Smooth muscle cell (in vitro differentiated cells): ENCODE measurements at regions not wholly inside any gene's neighbourhood (a gene's known extent, or its start where the extent isn't known, plus 50 kb on each side); places are given as distances from the start of the nearest gene placed in this dataset.
A peak's percentile ranks its signal among the peaks of the same experiment; 100 is the strongest.

ENCODE experiments used
- DNase-seq: peaks from one replicate; lab custom pipeline; 2025; ENCODE audit not compliant: unreplicated experiment; lab: John Stamatoyannopoulos, UW
- H2AFZ ChIP-seq: fragments of 200-600 bp; sonication (generic); 2 replicates; pipeline ENCODE4 v1.6.0; 2016; ENCODE audit warnings: antibody characterized with exemption, low read depth, mild to moderate bottlenecking
- H3F3A ChIP-seq: fragments of 200-600 bp; sonication (generic); 2 replicates; pipeline ENCODE4 v1.6.0; 2017; ENCODE audit warnings: antibody characterized with exemption, low read depth
- H3K27ac ChIP-seq: fragments of 200-600 bp; sonication (generic); 2 replicates; pipeline ENCODE4 v1.5.1; 2016; ENCODE audit warnings: low read depth, mild to moderate bottlenecking
- H3K27me3 ChIP-seq: fragments of 200-600 bp; sonication (generic); 2 replicates; pipeline ENCODE4 v1.6.1; 2016; ENCODE audit warnings: low read depth, mild to moderate bottlenecking
- H3K36me3 ChIP-seq: fragments of 200-600 bp; sonication (generic); 2 replicates; pipeline ENCODE4 v1.5.1; 2016; ENCODE audit warnings: low read depth
- H3K4me1 ChIP-seq: fragments of 200-600 bp; sonication (generic); 2 replicates; pipeline ENCODE4 v1.5.1; 2016; ENCODE audit warnings: low read depth
- H3K4me2 ChIP-seq: fragments of 200-600 bp; sonication (generic); 2 replicates; pipeline ENCODE4 v1.6.0; 2016; ENCODE audit warnings: mild to moderate bottlenecking
- H3K4me3 ChIP-seq: fragments of 200-600 bp; sonication (generic); 2 replicates; pipeline ENCODE4 v1.5.1; 2016; ENCODE audit warnings: mild to moderate bottlenecking
- H3K79me2 ChIP-seq: fragments of 200-600 bp; sonication (generic); 2 replicates; pipeline ENCODE4 v1.6.0; 2016; ENCODE audit warnings: low read depth, mild to moderate bottlenecking
- H3K9ac ChIP-seq: fragments of 200-600 bp; sonication (generic); 2 replicates; pipeline ENCODE4 v1.6.0; 2016; ENCODE audit warnings: low read depth
- H3K9me3 ChIP-seq: fragments of 200-600 bp; sonication (generic); replicated peaks from 2 replicates; pipeline ENCODE4 v1.5.1; 2016; ENCODE audit warnings: low read depth
- H4K20me1 ChIP-seq: fragments of 200-600 bp; sonication (generic); 2 replicates; pipeline ENCODE4 v1.6.0; 2016; ENCODE audit warnings: low read depth
- WGBS: methylation state at CpG from one replicate; pipeline ENCODE4 v1.1.7; 2016; ENCODE audit warnings: low lambda C conversion rate; 5-methylcytosine and 5-hydroxymethylcytosine counted together
- TF ChIP-seq, protein P1 (sequence below): fragments of 200-600 bp; sonication (generic); IDR thresholded peaks from 2 replicates; pipeline ENCODE4 v1.5.1; 2017; ENCODE audit warnings: borderline replicate concordance, mild to moderate bottlenecking, antibody characterized with exemption; ENCODE audit not compliant: insufficient read depth, poor library complexity, severe bottlenecking

DNA sequence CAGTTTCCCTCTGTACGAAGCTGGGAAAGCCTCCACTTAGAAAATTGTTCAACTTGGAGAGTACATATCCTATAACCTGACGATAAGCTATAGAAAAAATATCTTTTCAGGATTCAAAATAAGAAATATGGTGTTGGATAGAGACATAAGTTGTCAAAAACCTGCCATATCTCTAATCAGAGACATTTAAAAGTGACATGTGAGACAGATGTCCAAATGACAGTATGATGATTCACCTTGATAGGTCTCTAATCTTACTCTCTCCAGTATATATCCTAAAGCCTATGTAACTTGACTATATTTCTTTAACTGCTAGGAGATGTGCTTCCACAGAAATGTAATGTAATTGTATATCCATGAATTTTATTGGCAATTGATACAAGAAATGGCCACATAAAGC is 932.4 kb upstream of the MAN1A1 start:
- Histone ChIP-seq H4K20me1 (no peaks in the 10 kb centered on the region), H3K4me3 (no peak overlapping the region), H3K9me3 (no peaks in the 10 kb centered on the region), H3K27ac (no peak overlapping the region), H3K4me2 (no peak overlapping the region), H3F3A (no peaks in the 10 kb centered on the region), H3K36me3 (no peaks in the 10 kb centered on the region), H3K9ac (no peak overlapping the region), H3K79me2 (no peaks in the 10 kb centered on the region), H3K27me3 (no peaks in the 10 kb centered on the region), H2AFZ (no peak overlapping the region), H3K4me1 (no peaks in the 10 kb centered on the region)
- WGBS = 96% methylated on average over 2 of the region's 2 CpGs
- TF ChIP-seq, protein P1, sequence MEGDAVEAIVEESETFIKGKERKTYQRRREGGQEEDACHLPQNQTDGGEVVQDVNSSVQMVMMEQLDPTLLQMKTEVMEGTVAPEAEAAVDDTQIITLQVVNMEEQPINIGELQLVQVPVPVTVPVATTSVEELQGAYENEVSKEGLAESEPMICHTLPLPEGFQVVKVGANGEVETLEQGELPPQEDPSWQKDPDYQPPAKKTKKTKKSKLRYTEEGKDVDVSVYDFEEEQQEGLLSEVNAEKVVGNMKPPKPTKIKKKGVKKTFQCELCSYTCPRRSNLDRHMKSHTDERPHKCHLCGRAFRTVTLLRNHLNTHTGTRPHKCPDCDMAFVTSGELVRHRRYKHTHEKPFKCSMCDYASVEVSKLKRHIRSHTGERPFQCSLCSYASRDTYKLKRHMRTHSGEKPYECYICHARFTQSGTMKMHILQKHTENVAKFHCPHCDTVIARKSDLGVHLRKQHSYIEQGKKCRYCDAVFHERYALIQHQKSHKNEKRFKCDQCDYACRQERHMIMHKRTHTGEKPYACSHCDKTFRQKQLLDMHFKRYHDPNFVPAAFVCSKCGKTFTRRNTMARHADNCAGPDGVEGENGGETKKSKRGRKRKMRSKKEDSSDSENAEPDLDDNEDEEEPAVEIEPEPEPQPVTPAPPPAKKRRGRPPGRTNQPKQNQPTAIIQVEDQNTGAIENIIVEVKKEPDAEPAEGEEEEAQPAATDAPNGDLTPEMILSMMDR = no peak
- DNase-seq = no peak

GRCh38 chr6:120279466-120280167 is 930.1 kb upstream of the MAN1A1 start:
- no peaks in the 10 kb centered on the region for H3K9me3 ChIP-seq
- no peaks in the 10 kb centered on the region for H3K36me3 ChIP-seq
- no peaks in the 10 kb centered on the region for H4K20me1 ChIP-seq
- 80% methylated on average over 4 of the region's 4 CpGs for WGBS
- no peaks in the 10 kb centered on the region for H3K4me1 ChIP-seq
- no peaks in the 10 kb centered on the region for H3F3A ChIP-seq
- H2AFZ ChIP-seq = no peak overlapping the region
- no peak for DNase-seq
- no peaks in the 10 kb centered on the region for H3K79me2 ChIP-seq
- TF ChIP-seq, protein P1 = no peak
- no peak overlapping the region for H3K27ac ChIP-seq
- H3K4me2 ChIP-seq = no peak overlapping the region
- no peak overlapping the region for H3K4me3 ChIP-seq
- no peaks in the 10 kb centered on the region for H3K27me3 ChIP-seq
- H3K9ac ChIP-seq = no peak overlapping the region

- TF ChIP-seq, protein P1 = no peak
- no peaks in the 10 kb centered on the region for H3K36me3 ChIP-seq
- H3K9ac ChIP-seq = no peak overlapping the region
- no peaks in the 10 kb centered on the region for H3K27me3 ChIP-seq
- no peak overlapping the region for H3K4me2 ChIP-seq
- H3K4me1 ChIP-seq = no peaks in the 10 kb centered on the region
- no peaks in the 10 kb centered on the region for H3K9me3 ChIP-seq
- 72% methylated on average over 2 of the region's 2 CpGs for WGBS
- no peaks in the 10 kb centered on the region for H4K20me1 ChIP-seq
- no peak for DNase-seq
- H3K27ac ChIP-seq = no peak overlapping the region
- no peak overlapping the region for H3K4me3 ChIP-seq
- H3F3A ChIP-seq = no peaks in the 10 kb centered on the region
- H3K79me2 ChIP-seq = no peaks in the 10 kb centered on the region
- peak overlapping the region; percentile 66 for H2AFZ ChIP-seq
Observed at GRCh38 chr6:120278689-120279396, 929.3 kb upstream of the MAN1A1 start.

DNA sequence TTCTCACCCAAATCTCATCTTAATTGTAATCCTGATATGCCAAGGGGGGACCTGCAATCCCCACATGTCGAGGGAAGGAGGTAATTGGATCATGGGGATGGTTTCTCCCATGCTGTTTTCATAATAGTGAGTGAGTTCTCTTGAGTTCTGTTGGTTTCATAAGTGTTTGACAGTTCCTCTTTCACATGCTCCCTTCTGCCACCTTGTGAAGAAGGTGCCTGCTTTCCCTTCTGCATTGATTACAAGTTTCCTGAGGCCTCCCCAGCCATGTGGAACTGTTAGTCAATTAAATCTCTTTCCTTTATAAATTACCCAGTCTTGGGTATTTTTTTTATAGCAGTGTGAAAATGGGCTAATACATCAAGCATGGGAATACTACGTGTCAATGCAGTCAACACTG is 925.0 kb upstream of the MAN1A1 start:
- WGBS = 80% methylated on average over 2 of the region's 2 CpGs
- TF ChIP-seq, protein P1 = no peak
- no peak for DNase-seq
- no peak overlapping the region for H3K27ac ChIP-seq
- no peak overlapping the region for H3K4me3 ChIP-seq
- H3K27me3 ChIP-seq = no peaks in the 10 kb centered on the region
- no peak overlapping the region for H2AFZ ChIP-seq
- H3K9me3 ChIP-seq = no peaks in the 10 kb centered on the region
- H3F3A ChIP-seq = no peaks in the 10 kb centered on the region
- no peak overlapping the region for H3K4me2 ChIP-seq
- H3K79me2 ChIP-seq = no peaks in the 10 kb centered on the region
- no peaks in the 10 kb centered on the region for H3K4me1 ChIP-seq
- H3K9ac ChIP-seq = no peak overlapping the region
- H4K20me1 ChIP-seq = no peaks in the 10 kb centered on the region
- no peaks in the 10 kb centered on the region for H3K36me3 ChIP-seq
